ENCODE measurements at regions not wholly inside any gene's neighbourhood (a gene's known extent, or its start where the extent isn't known, plus 50 kb on each side); places are given as distances from the start of the nearest gene placed in this dataset.

DNA sequence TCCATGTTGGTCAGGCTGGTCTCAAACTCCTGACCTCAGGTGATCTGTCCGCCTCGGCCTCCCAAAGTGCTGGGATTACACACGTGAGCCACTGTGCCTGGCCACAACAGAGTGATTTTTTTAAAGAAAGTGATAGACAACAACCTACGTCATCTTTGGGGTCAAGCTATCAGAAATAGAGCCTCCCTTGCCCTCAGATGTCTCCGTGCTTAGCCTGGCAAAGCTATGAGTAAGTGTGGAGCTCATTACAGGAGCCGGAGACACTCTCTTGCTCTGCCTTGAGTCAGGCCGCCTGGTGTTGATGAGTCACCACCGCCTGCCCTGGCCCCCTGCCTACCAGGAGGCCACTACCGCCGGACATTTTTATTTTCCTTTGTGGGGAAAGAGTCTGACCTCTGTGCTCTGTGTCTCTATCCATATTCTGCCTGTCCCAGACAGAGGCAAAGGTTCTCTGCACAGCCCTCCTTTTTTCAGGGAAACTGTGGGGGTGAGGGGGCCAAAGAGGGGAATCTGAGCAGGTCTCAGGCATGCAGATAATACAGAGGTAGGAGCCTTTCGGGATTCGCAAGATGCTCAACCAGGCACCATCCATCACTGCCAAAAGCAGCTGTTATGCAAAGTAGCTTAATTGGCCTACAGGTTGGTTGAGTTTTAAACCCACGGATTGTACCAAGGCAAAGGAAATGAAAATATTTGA, 123.7 kb upstream of the CPEB4 start (continued):
- TF ChIP-seq PRDM2 (tag by site-specific recombination; IDR thresholded peaks at IDR 0.05; ENCODE audit: borderline replicate concordance) = no peak
- TF ChIP-seq ZNF138 (tag by site-specific recombination; IDR thresholded peaks at IDR 0.05; ENCODE audit: borderline replicate concordance) = no peak
- TF ChIP-seq SCRT1 (tag by site-specific recombination; IDR thresholded peaks at IDR 0.05; ENCODE audit: borderline replicate concordance) = no peak
- TF ChIP-seq ZNF610 (tag by site-specific recombination; IDR thresholded peaks at IDR 0.05; ENCODE audit: borderline replicate concordance) = no peak
- TF ChIP-seq ZBTB1 (tag by site-specific recombination; IDR thresholded peaks at IDR 0.05) = no peak
- TF ChIP-seq ZBTB20 (tag by site-specific recombination; IDR thresholded peaks at IDR 0.05) = no peak
- TF ChIP-seq ZNF221 (tag by site-specific recombination; IDR thresholded peaks at IDR 0.05; ENCODE audit: borderline replicate concordance) = no peak
- no peak for TF ChIP-seq ZNF707 (tag by site-specific recombination; IDR thresholded peaks at IDR 0.05)
- no peak for TF ChIP-seq ZFP37 (tag by site-specific recombination; IDR thresholded peaks at IDR 0.05)
- TF ChIP-seq ZBTB8A (tag by site-specific recombination; IDR thresholded peaks at IDR 0.05) = no peak
- peak; percentile 60 for TF ChIP-seq ZNF335 (tag by site-specific recombination; conservative IDR thresholded peaks at IDR 0.05)
- TF ChIP-seq ZNF18 (tag by site-specific recombination; IDR thresholded peaks at IDR 0.05) = no peak
- no peak for TF ChIP-seq TRIM28 (IDR thresholded peaks at IDR 0.05; ENCODE audit: borderline replicate concordance, low read length)
- TF ChIP-seq ZNF223 (tag by site-specific recombination; IDR thresholded peaks at IDR 0.05) = no peak
- TF ChIP-seq ZNF148 (tag by site-specific recombination; IDR thresholded peaks at IDR 0.05; ENCODE audit: borderline replicate concordance) = no peak
- TF ChIP-seq ZNF513 (tag by site-specific recombination; IDR thresholded peaks at IDR 0.05) = no peak
- no peak for TF ChIP-seq ZBTB10 (tag by site-specific recombination; IDR thresholded peaks at IDR 0.05)
- no peak for TF ChIP-seq ZNF791 (tag by site-specific recombination; IDR thresholded peaks at IDR 0.05)
- no peak for TF ChIP-seq ZNF169 (tag by site-specific recombination; IDR thresholded peaks at IDR 0.05)
- no peak for TF ChIP-seq IKZF3 (tag by site-specific recombination; IDR thresholded peaks at IDR 0.05)
- TF ChIP-seq ZNF214 (tag by site-specific recombination; IDR thresholded peaks at IDR 0.05; ENCODE audit: borderline replicate concordance) = no peak
- TF ChIP-seq ZNF768 (tag by site-specific recombination; IDR thresholded peaks at IDR 0.05) = no peak
- TF ChIP-seq ZNF350 (tag by site-specific recombination; IDR thresholded peaks at IDR 0.05) = no peak
- no peak for TF ChIP-seq ZSCAN4 (tag by site-specific recombination; IDR thresholded peaks at IDR 0.05)

Measured in HEK293 (cell line).